ENCODE measurements at regions not wholly inside any gene's neighbourhood (a gene's known extent, or its start where the extent isn't known, plus 50 kb on each side); places are given as distances from the start of the nearest gene placed in this dataset.

DNA sequence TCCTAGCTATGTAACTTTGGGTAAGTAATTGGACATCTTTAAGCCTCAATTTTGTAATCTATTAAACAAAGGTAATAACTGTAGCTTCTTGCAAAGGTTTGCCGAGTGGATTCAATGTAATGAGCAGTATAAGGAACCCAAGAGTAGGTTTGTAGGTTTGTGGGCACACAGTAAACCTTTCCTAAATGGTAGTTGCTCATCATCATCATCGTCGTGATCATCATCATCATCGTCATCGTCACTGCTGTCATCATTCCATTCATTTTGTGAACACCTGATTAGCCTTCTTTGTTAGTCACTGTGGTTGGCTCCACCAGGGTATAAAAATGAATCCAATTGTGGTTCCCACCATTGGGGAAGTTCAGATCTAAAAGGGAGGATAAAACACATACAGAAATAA lies 223.1 kb upstream of the KIRREL3 start:
- DNase-seq (ENCODE audit: low spot score) = no peak

- DNase-seq (ENCODE audit: low spot score) = no peak
Measured at GRCh38 chr11:127223026-127223425, 222.5 kb upstream of the KIRREL3 start.

GRCh38 chr11:127219704-127220103 lies 219.1 kb upstream of the KIRREL3 start:
- no peak for DNase-seq (ENCODE audit: low spot score)

GRCh38 chr11:127218275-127218608 lies 217.7 kb upstream of the KIRREL3 start:
- no peak for DNase-seq (ENCODE audit: low spot score)

- no peak for DNase-seq (ENCODE audit: low spot score)
Measured at GRCh38 chr11:127217452-127218274, 217.1 kb upstream of the KIRREL3 start.

- no peak for DNase-seq (ENCODE audit: low spot score)
Measured at GRCh38 chr11:127205688-127206217, 205.2 kb upstream of the KIRREL3 start.

DNA sequence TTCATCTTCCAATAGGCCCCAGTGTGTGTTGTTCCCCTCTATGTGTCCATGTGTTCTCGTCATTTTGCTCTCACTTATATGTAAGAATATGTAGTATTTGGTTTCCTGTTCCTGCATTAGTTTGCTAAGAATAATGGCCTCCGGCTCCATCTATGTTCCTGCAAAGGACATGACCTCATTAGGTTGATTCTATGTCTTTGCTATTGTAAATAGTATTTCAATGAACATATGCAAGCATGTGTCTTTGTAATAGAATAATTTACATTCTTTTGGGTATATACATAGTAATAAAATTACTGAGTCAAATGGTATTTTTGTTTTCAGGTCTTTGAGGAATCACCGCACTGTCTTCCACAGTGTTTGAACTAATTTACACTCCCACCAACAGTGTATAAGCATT lies 202.9 kb upstream of the KIRREL3 start:
- no peak for DNase-seq (ENCODE audit: low spot score)

GRCh38 chr11:127202105-127202504 lies 201.5 kb upstream of the KIRREL3 start:
- DNase-seq (ENCODE audit: low spot score) = no peak

- no peak for DNase-seq (ENCODE audit: low spot score)
Measured at GRCh38 chr11:127199306-127199801, 198.8 kb upstream of the KIRREL3 start.

DNA sequence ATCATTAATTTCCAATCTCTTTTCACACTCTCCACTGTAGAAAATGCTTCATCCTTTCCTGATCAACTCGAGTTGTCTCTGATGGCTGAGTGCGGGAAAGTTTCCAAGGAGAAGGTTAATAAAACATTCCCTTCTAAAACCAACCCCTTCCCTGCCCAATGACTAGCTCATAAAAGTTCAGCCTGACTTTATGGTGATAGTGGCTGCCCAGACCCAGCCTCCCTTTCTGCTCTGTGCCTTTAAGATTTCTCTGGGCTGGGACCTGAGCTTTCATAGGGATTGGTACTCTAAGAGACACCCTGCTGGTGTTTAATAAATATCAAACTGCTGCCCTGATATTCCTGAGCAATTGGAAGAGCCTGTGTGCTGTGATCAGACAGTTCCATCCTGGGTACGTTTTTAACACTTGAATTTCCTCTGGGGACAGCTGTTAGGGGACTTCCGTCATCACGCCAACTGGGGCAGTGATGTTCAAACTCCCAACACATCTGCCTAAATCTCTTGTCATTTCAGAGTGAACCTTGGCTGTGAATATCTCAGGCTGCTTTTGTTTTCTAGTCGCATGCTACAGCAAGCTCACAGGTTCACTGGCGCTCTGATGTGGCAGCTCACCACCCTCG lies 195.0 kb upstream of the KIRREL3 start:
- no peak for DNase-seq (ENCODE audit: low spot score)

- DNase-seq (ENCODE audit: low spot score) = no peak
Measured at GRCh38 chr11:127194521-127194920, 194.0 kb upstream of the KIRREL3 start.

DNA sequence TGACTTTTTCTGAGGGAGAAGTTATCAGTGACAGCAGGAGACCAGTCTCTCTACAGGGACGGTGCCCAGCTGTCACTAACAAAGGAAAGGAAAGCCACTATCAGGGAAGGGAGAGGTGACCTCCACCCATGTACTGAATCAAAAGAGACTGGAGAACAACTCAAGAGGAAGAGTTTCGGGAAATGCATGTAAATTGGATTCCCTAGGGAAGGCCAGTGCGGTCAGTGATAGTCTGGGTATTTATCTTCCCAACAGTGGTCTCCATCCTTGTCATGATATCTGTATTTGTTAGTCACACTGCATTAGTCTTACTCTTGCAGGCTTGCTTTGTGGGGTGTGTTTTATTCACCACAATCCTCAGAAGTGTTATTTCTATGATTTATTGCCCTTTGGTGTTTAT lies 193.4 kb upstream of the KIRREL3 start:
- DNase-seq (ENCODE audit: low spot score) = no peak

DNA sequence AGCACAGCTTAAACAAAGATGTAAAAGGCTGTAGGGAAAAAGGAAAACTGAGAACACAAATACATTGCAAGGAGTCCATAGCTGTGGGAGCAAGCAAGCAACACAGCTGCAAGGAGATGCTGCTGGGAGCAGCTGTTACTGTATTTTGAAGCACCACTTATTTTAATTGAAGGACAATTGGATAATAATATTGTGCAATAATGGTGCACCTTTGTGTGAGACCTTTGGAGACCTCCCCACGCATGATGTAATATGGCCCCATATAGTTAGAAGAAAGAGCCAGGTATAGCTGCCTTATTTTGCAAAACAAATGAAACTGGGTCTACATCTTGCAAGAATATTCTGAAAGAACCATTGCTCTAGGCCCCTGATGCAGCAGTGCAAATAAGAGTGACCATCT lies 191.1 kb upstream of the KIRREL3 start:
- no peak for DNase-seq (ENCODE audit: low spot score)

GRCh38 chr11:127191261-127191660 lies 190.7 kb upstream of the KIRREL3 start:
- no peak for DNase-seq (ENCODE audit: low spot score)

DNA sequence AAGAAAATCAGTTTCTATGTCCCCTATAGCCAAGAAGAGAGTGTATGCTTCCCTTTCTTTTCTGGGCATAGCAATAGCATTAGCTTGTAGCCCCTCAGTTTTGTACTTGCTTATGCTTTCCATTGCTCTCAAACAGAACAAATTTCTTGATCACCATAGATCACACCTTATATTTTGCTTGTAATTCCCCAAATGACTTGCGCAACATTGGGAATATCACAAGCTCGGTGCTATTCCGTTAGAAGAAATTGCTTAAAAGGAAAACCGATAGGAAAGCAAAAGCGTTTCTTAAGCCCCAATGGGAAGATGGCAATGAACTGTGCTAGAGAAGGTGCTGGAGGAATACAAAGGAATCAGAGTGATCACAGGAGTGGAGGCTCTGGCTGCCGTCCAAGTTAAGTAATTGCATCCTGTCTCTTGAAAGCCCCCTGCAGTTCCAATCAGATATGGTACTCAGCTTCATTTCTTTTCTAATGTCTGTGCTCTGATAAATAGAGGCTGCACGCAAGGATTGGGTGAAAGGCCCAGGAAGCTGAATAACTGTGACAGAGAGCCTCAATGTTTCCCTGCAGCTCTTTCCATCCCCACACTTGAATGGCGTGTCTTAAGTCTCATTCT lies 182.1 kb upstream of the KIRREL3 start:
- no peak for DNase-seq (ENCODE audit: low spot score)

GRCh38 chr11:127157225-127157624 lies 156.7 kb upstream of the KIRREL3 start:
- no peak for DNase-seq (ENCODE audit: low spot score)

GRCh38 chr11:127149410-127149809 lies 148.8 kb upstream of the KIRREL3 start:
- no peak for DNase-seq (ENCODE audit: low spot score)

DNA sequence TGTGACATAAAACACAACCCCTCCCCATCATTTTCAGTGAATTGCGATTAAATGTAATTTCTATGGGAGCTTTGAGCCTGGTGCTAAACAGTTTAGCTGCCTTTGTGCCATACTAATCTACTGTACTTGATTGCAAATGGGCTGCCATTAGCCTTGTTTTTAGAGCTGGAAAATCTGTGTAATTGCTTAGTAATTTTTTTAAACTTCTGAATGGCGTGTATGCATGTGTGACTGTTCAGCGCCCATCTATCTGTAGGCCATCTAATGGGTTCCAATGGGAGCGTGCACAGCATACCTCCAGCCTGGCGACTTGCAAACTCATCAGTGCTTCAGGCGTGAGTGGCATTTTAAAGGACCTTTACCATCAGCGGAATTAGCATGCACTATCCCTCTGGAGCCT lies 142.7 kb upstream of the KIRREL3 start:
- no peak for DNase-seq (ENCODE audit: low spot score)

DNA sequence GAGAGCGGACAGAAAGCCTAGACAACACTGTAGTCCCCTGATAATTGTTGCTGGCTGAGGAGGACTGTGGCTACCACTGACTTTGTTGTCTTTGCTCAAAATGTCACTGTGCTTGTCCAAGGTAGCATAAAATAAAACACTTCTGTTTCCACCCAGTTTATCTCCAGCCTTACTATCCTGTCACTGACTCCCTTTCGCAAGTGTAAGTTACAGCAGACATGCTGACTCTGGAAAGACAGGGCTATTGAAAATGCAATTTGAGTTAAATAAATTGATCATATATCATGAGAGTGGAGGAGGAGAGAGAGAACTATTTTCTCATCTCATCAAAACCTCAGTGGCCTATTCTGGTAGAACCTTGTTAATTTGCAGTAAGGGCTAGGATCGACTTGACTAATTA lies 138.0 kb upstream of the KIRREL3 start:
- no peak for DNase-seq (ENCODE audit: low spot score)

- no peak for DNase-seq (ENCODE audit: low spot score)
Measured at GRCh38 chr11:127137771-127138280, 137.3 kb upstream of the KIRREL3 start.

GRCh38 chr11:127136438-127136837 lies 135.9 kb upstream of the KIRREL3 start:
- no peak for DNase-seq (ENCODE audit: low spot score)

GRCh38 chr11:127135256-127135655 lies 134.7 kb upstream of the KIRREL3 start:
- no peak for DNase-seq (ENCODE audit: low spot score)

DNA sequence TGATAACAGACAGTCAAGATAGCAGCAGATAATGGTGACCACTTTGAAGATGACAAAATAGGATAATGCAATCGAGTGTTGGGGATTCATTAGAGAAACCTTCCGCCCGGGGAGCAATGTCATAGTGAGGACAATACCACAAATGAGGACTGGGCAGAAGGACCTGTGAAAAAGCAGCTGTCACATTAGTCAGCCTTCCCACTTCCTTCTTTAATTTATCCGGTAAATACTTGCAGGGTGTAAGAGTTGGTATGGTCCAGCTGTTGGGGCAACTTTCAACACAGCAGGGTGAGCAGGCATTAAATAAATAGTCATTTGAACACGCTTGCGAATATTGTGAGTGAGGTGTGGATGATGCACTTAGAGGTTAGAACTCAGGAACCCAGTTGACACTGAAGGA lies 132.5 kb upstream of the KIRREL3 start:
- DNase-seq (ENCODE audit: low spot score) = no peak

All from LoVo (cell line).